Ovary (tissue), 7 donors: ENCODE measurements at regions not wholly inside any gene's neighbourhood (a gene's known extent, or its start where the extent isn't known, plus 50 kb on each side); places are given as distances from the start of the nearest gene placed in this dataset.
"Not testable (repeated sequence)": the region's sequence is repeated elsewhere in the genome, so short reads cannot be mapped to it uniquely, and the experiment has no call there.

Experiments
- DNase-seq, 5 donors: peaks; one replicate each; pipeline ENCODE4 v3.0.0-alpha.2; 2019 to 2020
- H3K27ac ChIP-seq, 2 donors: fragments of 200-600 bp; one replicate each; pipeline versions ENCODE4 v1.5.1 to v1.8.0; 2019 to 2022
- H3K27me3 ChIP-seq: fragments of 200-600 bp; one replicate; pipeline ENCODE4 v1.8.0; 2022
- H3K36me3 ChIP-seq: fragments of 200-600 bp; sonication (generic); one replicate; pipeline ENCODE4 v1.5.1; 2019
- H3K4me1 ChIP-seq: one replicate; pipeline ENCODE4 v1.8.1; 2013; ENCODE audit warnings: mild to moderate bottlenecking, moderate library complexity; ENCODE audit not compliant: insufficient read depth
- H3K4me3 ChIP-seq: fragments of 200-600 bp; sonication (generic); one replicate; pipeline ENCODE4 v1.5.1; 2017
- H3K9me3 ChIP-seq, 2 donors: fragments of 200-600 bp in 1 of 2; sonication (generic) in 1 of 2; one replicate each; pipeline versions ENCODE4 v1.5.1 to v1.8.1; 2013 to 2019; ENCODE audit warnings: mild to moderate bottlenecking in 1 of 2, moderate library complexity in 1 of 2
- POLR2A ChIP-seq: fragments of 450-650 bp; IDR thresholded peaks from one replicate; pipeline ENCODE4 v1.6.1; 2017; ENCODE audit warnings: antibody characterized with exemption, mild to moderate bottlenecking, moderate library complexity
- WGBS, 3 donors: extraction: QIAGEN DNeasy Blood & Tissue Kit in 1 of 3; methylation state at CpG; one replicate each; pipeline versions ENCODE4 v1.1.5 to v1.1.7; 2013 to 2017; 5-methylcytosine and 5-hydroxymethylcytosine counted together
- intact Hi-C, 4 donors: fragments of 100-400 bp; cut with DNase I; formaldehyde crosslinking; loops; one replicate each; pipeline versions ENCODE4 v1.11.0 to v1.15.1; 2022 to 2023
- donor health status: DM: no; HTN: no; CAD: no; lungs with moderate emphysema.
- donor health status: DM: no; HTN: no; CAD: no.
- donor health status: Bipolar disorder and iron deficiency.
- donor health status: DM: no; HTN: no; CAD: no.
- donor health status: DM: yes; HTN: yes; CAD: no.

DNA sequence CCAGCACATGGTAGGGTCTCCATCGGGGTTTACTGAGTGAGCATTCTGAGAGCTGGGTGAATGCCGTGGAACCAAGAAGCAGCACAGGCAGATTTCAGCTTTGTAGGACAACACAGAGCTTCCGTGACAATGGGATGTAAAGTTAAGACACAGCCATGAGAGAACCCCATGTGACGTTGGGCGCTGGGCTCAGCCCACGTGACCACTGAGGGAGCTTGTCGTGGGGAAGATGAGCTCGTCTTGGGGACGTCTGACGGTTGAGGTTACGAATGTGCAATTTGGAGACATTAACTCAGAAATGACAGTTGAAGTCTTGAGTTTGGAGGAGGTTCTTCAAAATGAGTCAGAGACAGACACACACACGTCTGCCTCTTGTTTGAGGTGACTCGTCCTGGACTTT, 51.5 kb upstream of the MUC20 start:
- H3K27me3 ChIP-seq, DNase-seq, H3K4me3 ChIP-seq, H3K27ac ChIP-seq, intact Hi-C loops, H3K36me3 ChIP-seq, H3K9me3 ChIP-seq, H3K4me1 ChIP-seq: not testable (repeated sequence)
- WGBS, 3 donors: 72 to 83% (median 77%) methylated on average over 11 to 13 of the region's 13 CpGs

DNA sequence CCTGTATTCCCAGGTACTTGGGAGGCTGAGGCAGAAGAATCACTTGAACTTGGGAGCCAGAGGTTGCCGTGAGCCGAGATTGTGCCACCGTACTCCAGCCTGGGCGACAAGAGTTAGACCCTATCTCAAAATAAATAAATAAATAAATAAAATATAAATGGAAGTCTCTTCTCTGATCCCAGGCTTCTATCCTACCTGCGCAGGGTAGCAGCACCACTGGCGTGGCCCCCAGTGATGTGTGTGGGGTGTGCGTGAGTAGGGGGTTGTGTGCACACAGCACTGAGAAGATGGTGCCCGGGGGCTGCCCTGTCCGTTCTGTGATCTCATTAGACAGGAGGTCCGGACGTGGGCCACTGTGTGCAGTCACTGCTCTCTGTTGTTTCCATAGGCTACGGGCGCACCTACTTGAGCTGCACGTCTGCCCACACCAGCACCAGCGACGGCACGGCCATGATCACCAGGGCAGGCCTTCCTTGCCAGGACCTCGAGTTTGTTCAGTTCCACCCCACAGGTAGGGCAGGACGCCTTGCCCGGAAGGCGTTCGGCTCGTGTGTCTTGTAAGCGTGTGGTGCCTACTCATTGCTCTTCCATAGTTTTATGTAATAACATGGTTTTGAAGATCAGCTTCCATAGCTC, 52.5 kb upstream of the MUC20 start:
- 84 to 95% (median 88%) methylated on average over 24 of the region's 24 CpGs for WGBS, 3 donors
- H3K27me3 ChIP-seq, H3K27ac ChIP-seq, H3K4me1 ChIP-seq, H3K9me3 ChIP-seq, intact Hi-C loops, H3K4me3 ChIP-seq, DNase-seq, H3K36me3 ChIP-seq: not testable (repeated sequence)

DNA sequence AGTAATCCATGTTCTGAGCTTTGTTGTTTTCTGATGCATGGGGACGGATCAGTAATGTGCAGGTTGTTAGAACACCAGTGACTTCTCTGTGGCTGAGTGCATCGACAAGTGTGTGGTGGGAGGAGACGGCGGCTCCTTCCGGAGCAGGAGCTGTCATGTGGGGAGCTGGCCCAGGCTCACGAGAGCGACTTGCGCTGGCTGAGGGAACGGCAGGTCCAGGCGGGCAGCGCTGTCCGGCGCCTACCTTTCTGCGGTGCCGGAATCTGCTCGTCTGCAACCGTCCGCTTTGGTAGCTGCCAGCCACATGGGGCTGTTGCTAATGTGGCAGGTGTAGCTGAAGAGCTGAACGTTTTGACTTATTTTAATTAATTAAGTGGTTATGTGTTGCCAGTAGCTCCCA, 55.5 kb upstream of the MUC20 start:
- H3K4me3 ChIP-seq, DNase-seq, H3K27me3 ChIP-seq, H3K9me3 ChIP-seq, intact Hi-C loops, H3K4me1 ChIP-seq, H3K27ac ChIP-seq, H3K36me3 ChIP-seq: not testable (repeated sequence)
- 91 to 96% (median 92%) methylated on average over 19 of the region's 19 CpGs for WGBS, 3 donors

DNA sequence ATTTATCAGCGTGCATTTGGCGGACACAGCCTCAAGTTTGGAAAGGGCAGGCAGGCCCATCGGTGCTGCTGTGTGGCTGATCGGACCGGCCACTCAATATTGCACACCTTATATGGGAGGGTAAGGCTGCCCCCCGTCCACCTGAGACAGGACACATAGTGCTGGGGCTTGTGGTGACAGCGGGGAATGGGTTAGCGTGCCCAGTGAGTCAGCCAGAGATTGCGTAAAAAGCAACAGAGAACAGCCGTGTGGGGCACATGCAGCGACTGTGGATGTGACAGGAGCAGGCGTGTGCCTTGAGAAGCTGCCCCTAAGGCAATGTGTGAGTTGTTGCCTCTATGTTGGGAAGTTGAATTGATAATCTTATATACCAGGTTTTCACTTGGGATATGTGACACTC, 56.6 kb upstream of the MUC20 start:
- H3K27me3 ChIP-seq, H3K27ac ChIP-seq, intact Hi-C loops, H3K9me3 ChIP-seq, H3K4me3 ChIP-seq, H3K4me1 ChIP-seq, DNase-seq, H3K36me3 ChIP-seq: not testable (repeated sequence)
- WGBS, 3 donors: 93 to 94% (median 94%) methylated on average over 12 of the region's 12 CpGs

DNA sequence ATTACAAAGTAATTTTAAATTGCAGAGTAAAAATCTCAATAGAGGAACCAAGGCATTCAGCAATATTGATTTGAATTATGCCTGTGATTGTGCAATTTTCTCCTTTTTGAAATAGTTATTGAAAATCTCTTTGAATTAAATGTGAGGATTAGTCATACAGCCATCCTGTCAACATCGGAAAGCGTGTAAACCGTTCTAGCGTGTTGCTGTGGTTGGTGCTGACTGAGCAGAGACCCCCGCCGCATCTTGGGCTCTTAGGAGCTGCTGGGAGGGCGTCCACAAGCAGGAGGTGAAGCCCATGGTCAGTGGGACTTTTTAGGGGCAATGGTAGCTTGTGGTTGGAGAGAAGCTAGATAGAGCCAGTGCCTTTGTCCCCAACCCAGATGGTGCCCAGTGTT, 61.6 kb upstream of the MUC20 start:
- intact Hi-C loops, H3K27ac ChIP-seq, H3K4me3 ChIP-seq, H3K4me1 ChIP-seq, H3K27me3 ChIP-seq, H3K9me3 ChIP-seq, H3K36me3 ChIP-seq, DNase-seq: not testable (repeated sequence)
- WGBS, 3 donors: 24 to 80% (median 65%) methylated on average over 1 to 6 of the region's 7 CpGs

DNA sequence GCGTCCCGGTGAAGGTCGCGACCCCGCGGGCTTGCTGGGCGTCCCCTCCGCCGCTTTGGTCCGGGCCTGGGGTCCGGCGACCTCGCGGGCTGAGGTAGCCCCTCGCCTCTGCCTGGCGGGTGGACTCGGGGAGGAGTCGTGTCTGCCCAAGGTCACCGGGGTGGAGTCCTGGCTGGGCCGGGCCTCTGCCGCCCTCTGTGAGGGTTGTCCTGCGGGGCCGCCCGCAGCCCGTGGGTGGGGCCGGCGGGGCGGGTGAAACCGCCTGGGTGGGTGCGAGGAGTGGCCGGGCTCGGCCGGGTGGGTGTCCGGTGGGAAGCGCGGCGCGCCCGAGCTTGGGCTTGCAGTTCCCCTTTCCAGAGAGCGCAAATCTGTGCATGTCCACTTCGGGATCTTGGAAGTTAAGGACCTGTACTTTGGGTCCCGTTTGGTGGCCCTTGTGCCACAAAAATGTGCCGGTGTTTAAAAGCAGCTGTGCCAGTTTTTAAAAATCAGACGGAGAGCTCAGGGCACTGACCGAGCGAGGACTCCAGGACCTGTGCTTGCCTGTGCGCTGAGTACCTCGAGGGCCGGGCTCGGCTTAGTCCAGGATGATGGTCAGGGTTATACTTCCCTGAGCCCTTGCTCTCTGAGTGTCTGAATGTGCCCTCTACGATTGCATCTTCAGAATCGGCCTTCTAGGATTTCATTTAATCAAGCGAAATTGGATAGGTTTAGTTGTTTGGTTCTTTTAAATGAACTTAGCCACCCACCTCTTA, 62.2 kb upstream of the MUC20 start:
- intact Hi-C loops, H3K9me3 ChIP-seq, H3K4me1 ChIP-seq, H3K36me3 ChIP-seq, DNase-seq, H3K27me3 ChIP-seq: not testable (repeated sequence)
- WGBS, 3 donors: 1 to 5% (median 1%) methylated on average over 4 to 24 of the region's 53 CpGs
- peak overlapping the region; percentile 47 for H3K4me3 ChIP-seq
- peak overlapping the region in 1 of 2 donors; percentile 72 for H3K27ac ChIP-seq

DNA sequence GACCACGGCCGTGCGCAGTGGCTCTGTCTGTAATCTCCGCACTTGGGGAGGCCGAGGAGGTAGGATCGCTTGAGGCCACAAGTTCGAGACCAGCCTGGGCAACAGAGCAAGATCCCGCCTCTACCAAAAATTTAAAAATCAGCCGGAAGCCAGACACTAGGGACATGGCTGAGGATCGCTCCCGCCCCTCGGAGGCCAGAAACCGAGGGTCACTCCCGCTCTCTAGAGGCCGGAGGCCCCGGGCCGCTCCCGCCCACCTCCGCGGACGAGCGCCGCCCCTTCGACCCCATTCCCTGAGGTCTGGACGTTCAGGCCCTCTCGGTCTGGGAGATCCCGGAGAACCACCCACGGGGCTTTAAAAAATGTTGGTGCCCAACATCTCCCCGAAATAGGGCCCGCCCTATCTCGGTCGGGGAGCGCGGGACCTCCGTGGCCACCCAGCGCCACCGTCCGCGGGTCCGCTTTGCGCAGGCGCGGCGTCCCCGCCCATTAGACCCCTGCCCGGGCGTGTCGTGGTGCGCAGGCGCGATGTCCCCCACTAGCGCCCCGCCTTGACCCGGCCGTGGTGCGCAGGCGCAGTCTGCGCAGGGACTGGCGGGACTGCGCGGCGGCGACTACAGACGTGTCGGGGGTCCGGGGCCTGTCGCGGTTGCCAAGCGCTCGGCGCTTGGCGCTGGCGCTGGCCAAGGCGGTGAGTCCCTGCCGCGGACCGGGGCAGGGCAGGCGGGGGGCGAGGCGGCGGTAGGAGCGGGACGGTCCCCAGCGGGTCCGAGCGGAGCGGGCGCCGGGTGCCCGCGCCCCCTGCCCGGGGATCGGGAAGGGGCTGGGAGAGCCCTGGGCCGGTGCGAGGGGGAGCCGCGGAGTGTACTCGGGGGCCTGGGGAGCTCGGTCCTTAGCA, 63.1 kb upstream of the MUC20 start:
- peak overlapping the region; percentile 47 for H3K4me3 ChIP-seq
- H3K36me3 ChIP-seq, H3K9me3 ChIP-seq, intact Hi-C loops, H3K27me3 ChIP-seq, H3K4me1 ChIP-seq: not testable (repeated sequence)
- peak overlapping the region; percentile 68 to 72 for H3K27ac ChIP-seq
- TF ChIP-seq POLR2A: peak; percentile 67
- peak; percentile 55 to 96 (median 93) for DNase-seq
- WGBS, 3 donors: 1 to 11% (median 2%) methylated on average over 23 to 94 of the region's 99 CpGs

DNA sequence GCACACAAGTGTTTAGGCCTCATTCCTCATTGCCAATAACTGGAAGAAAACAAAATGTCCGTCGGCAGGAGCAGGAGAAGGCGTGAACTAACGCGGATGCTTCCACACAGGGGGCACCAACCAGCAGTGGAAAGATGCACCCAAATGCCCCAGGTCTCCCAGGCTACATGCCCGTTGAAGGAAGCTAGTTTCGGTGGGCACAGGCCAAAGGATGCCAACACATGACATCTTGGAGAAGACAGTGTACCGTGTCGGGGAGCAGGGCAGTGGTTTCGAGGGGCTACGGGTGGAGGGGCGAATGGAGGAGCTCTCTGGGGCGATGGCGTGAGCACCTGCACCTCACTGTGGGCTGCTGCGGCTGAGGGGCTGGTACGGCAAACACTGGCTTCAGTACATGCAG, 64.7 kb upstream of the MUC20 start:
- DNase-seq, H3K9me3 ChIP-seq, intact Hi-C loops, H3K36me3 ChIP-seq, H3K27ac ChIP-seq, H3K4me3 ChIP-seq, H3K4me1 ChIP-seq, H3K27me3 ChIP-seq: not testable (repeated sequence)
- 88 to 92% (median 90%) methylated on average over 16 of the region's 16 CpGs for WGBS, 3 donors

DNA sequence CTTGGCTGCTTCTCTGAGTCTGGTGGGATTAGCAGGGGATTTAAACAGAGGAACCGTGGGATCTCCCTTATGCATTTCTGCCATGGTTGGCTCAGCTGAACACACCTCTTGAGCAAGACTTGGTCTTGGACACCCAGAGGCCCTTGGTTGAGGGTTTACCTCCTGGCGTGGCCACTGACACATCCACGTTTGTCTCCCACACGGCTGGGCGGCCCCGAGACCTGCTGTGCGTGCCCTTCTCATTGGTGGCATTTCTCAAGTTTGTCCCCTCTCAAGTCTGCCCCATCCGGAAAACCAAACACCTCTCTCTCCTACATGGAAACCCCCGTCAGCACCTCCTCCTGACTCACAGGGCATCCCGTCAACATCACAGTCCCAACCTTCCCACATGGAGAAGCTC, 66.0 kb upstream of the MUC20 start:
- H3K4me3 ChIP-seq, H3K27ac ChIP-seq, H3K27me3 ChIP-seq, DNase-seq, H3K4me1 ChIP-seq, intact Hi-C loops, H3K9me3 ChIP-seq, H3K36me3 ChIP-seq: not testable (repeated sequence)
- 80 to 91% (median 88%) methylated on average over 1 to 9 of the region's 10 CpGs for WGBS, 3 donors

DNA sequence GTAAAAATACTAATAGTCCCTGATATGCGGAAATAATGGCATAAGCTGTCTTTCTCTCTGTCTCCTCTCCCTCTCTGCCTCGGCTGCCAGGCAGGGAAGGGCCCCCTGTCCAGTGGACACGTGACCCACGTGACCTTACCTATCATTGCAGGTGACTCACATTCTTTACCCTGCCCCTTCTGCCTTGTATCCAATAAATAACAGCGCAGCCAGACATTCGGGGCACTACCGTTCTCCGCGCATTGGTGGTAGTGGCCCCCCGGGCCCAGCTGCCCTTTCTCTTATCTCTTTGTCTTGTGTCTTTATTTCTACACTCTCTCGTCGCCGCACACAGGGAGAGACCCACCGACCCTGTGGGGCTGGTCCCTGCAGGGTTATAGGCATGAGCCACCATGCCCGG, 66.6 kb upstream of the MUC20 start:
- intact Hi-C loops, H3K4me1 ChIP-seq, DNase-seq, H3K27ac ChIP-seq, H3K36me3 ChIP-seq, H3K9me3 ChIP-seq, H3K27me3 ChIP-seq, H3K4me3 ChIP-seq: not testable (repeated sequence)
- WGBS, 3 donors: 70 to 84% (median 72%) methylated on average over 14 to 15 of the region's 15 CpGs
